22Rv1 (cell line): ENCODE measurements at regions not wholly inside any gene's neighbourhood (a gene's known extent, or its start where the extent isn't known, plus 50 kb on each side); places are given as distances from the start of the nearest gene placed in this dataset.

Source experiments
- H3K27ac ChIP-seq: fragments of 450-650 bp; 2 replicates; pipeline ENCODE4 v1.5.1; 2017
- CTCF ChIP-seq: fragments of 450-650 bp; IDR thresholded peaks from 2 replicates; pipeline ENCODE4 v1.5.1; 2017; ENCODE audit warnings: mild to moderate bottlenecking
- ZFX ChIP-seq: fragments of 450-650 bp; IDR thresholded peaks from 2 replicates; pipeline ENCODE4 v1.6.1; 2017; ENCODE audit warnings: antibody characterized with exemption, borderline replicate concordance

GRCh38 chr13:81676008-81676407 lies 1335.1 kb upstream of the SPRY2 start:
- H3K27ac ChIP-seq = no peak overlapping the region
- TF ChIP-seq CTCF = no peak
- no peak for TF ChIP-seq ZFX

GRCh38 chr13:81671064-81671463 lies 1330.1 kb upstream of the SPRY2 start:
- no peak overlapping the region for H3K27ac ChIP-seq
- TF ChIP-seq ZFX (no peak), CTCF (no peak)

- H3K27ac ChIP-seq = no peak overlapping the region
- no peak for TF ChIP-seq ZFX
- TF ChIP-seq CTCF = no peak
These were observed 1329.1 kb upstream of the SPRY2 start for GRCh38 chr13:81670048-81670447.

- TF ChIP-seq CTCF = no peak
- no peak for TF ChIP-seq ZFX
- no peak overlapping the region for H3K27ac ChIP-seq
These were observed 1323.9 kb upstream of the SPRY2 start for GRCh38 chr13:81664872-81665271.

GRCh38 chr13:81659984-81660383 lies 1319.1 kb upstream of the SPRY2 start:
- no peak for TF ChIP-seq CTCF
- TF ChIP-seq ZFX = no peak

GRCh38 chr13:81658598-81659370 lies 1317.9 kb upstream of the SPRY2 start:
- TF ChIP-seq ZFX = no peak
- no peak for TF ChIP-seq CTCF
- no peak overlapping the region for H3K27ac ChIP-seq

More at GRCh38 chr13:81659984-81660383, 1319.1 kb upstream of the SPRY2 start:
- H3K27ac ChIP-seq = no peak overlapping the region

- H3K27ac ChIP-seq = no peak overlapping the region
- peak; percentile 76 for TF ChIP-seq CTCF
- no peak for TF ChIP-seq ZFX
These were observed 1299.2 kb upstream of the SPRY2 start for GRCh38 chr13:81639984-81640582.
